AG09319 (cell line): ENCODE measurements at regions not wholly inside any gene's neighbourhood (a gene's known extent, or its start where the extent isn't known, plus 50 kb on each side); places are given as distances from the start of the nearest gene placed in this dataset.
"Not testable (repeated sequence)": the region's sequence is repeated elsewhere in the genome, so short reads cannot be mapped to it uniquely, and the experiment has no call there.

ENCODE experiments used
- DNase-seq: peaks from one replicate; pipeline ENCODE4 v3.0.0-alpha.2; 2010; ENCODE audit warnings: low read depth; ENCODE audit errors: extremely low read depth
- TF ChIP-seq, protein P1 (sequence below): IDR thresholded peaks from 2 replicates; pipeline ENCODE4 v1.5.1; 2011; ENCODE audit warnings: low read depth, mild to moderate bottlenecking, inconsistent platforms, low read length, moderate library complexity

- TF ChIP-seq, protein P1, sequence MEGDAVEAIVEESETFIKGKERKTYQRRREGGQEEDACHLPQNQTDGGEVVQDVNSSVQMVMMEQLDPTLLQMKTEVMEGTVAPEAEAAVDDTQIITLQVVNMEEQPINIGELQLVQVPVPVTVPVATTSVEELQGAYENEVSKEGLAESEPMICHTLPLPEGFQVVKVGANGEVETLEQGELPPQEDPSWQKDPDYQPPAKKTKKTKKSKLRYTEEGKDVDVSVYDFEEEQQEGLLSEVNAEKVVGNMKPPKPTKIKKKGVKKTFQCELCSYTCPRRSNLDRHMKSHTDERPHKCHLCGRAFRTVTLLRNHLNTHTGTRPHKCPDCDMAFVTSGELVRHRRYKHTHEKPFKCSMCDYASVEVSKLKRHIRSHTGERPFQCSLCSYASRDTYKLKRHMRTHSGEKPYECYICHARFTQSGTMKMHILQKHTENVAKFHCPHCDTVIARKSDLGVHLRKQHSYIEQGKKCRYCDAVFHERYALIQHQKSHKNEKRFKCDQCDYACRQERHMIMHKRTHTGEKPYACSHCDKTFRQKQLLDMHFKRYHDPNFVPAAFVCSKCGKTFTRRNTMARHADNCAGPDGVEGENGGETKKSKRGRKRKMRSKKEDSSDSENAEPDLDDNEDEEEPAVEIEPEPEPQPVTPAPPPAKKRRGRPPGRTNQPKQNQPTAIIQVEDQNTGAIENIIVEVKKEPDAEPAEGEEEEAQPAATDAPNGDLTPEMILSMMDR, result no peak
- no peak for DNase-seq
These were observed 182.9 kb downstream of the MRPS30 start for GRCh38 chr5:44991693-44992092.

DNA sequence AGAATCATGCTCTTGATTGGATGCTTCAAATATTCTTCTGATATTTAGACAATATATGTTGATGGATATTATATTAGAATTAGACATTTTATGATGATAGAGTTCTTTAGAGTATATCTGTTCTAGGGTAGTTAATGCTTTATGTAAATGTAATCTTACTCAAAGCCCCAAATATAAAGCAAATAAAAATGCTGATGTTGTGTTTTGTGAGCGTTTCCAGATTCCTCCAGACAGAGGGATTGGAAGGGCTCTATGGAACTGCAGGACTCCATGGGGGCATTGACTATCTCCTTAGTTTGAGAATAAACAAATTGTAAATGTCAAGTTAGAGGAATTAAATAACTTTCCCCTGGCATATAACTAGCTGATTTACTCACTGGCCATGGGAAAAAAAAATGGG lies 184.5 kb downstream of the MRPS30 start:
- TF ChIP-seq, protein P1, result no peak
- no peak for DNase-seq

DNA sequence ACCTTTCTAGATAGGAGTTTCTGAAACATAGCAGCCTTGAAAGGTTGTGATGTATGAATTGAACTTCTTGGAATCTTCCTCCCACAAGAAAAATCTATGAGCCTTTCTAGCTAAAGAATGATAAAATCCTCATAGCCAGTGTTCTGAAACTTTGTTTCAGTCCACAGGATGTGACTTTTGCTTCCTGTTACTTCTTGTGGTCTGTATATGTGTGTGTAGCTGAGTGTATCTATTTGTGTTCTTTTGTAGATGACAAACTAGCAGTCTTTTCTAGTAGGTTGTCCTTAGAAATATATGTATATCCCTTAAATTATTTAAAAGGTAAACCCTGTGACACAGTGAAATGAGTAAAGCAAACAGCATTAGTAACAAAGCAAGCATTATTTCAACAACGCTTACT lies 188.8 kb downstream of the MRPS30 start:
- no peak for DNase-seq
- TF ChIP-seq, protein P1, result no peak

- not testable (repeated sequence) for DNase-seq
These were observed 198.4 kb downstream of the MRPS30 start for GRCh38 chr5:45007102-45007501.

DNA sequence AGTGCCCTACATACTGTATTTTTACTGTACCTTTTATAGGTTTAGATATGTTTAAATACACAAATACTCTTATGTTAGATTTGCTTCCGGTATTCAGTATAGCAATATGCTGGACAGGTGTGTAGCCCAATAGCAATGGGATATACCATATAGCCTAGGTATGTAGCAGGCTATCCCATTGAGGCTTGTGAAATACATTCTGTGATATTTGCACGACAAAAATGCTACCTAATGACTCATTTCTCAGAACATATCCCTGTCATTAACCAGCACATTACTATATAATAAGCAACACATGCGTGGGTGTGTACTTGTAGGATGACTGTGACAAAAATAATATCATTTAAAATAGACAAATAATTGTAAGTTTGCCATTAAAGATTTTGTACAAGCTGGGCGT lies 208.8 kb downstream of the MRPS30 start:
- no peak for DNase-seq
- TF ChIP-seq, protein P1, result no peak

DNA sequence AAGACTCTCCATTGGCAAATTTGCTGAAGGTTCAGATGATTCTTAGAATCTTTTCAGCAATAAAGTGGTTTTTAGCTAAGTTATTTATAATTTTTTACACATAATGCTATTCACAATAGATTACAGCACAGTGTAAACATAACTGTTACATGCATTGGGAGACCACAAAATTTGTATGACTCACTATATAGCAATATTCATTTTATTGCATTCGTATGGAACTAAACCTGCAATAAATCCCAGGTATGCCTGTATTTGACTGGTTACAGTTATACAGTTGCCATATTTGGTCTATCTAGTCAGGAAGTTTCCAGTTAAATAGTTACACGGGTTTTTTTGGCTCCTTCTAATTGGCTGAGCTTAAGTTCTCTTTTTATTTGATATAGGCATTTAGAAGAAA lies 220.8 kb downstream of the MRPS30 start:
- TF ChIP-seq, protein P1, result no peak
- no peak for DNase-seq

DNA sequence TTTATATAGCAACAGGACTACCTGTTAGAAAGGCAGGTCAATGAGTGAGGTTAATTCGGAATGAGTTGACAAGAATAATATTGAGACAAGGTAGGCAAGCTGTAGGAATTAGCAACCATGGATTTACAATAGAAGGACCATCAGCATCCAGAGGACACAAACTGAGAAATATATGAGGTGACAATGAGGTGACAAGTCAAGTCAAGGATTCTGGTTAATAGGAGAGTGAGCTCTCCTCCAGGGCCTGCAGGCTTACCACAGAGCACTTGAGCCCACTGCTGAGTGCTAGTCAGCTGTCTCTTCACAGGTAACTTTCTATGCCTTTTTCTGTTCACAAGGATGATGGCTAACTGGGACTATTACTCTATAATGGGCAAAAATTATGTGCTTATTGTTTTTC lies 227.2 kb downstream of the MRPS30 start:
- TF ChIP-seq, protein P1, result no peak
- DNase-seq, result no peak

- TF ChIP-seq, protein P1, result no peak
- DNase-seq, result no peak
These were observed 229.2 kb downstream of the MRPS30 start for GRCh38 chr5:45037927-45038326.
